ENCODE measurements at regions not wholly inside any gene's neighbourhood (a gene's known extent, or its start where the extent isn't known, plus 50 kb on each side); places are given as distances from the start of the nearest gene placed in this dataset.

GRCh38 chr13:58999851-59000250 lies 1163.9 kb downstream of the DIAPH3 start:
- no peaks in the 10 kb centered on the region for H3K4me1 ChIP-seq (ENCODE audit: control insufficient read depth in 4 of 4, insufficient read depth in 4 of 4, low read length in 3 of 4)
- no peak for DNase-seq (ENCODE audit: low spot score)
- no peak for TF ChIP-seq FOXA1 (IDR thresholded peaks at IDR 0.05)
- no peak for TF ChIP-seq SP1 (IDR thresholded peaks at IDR 0.05)
- no peak for TF ChIP-seq YY1 (IDR thresholded peaks at IDR 0.05)
- WGBS = 87% methylated on average over 2 of the region's 2 CpGs
- H3K9me3 ChIP-seq (ENCODE audit: control insufficient read depth in 4 of 4, low read length in 3 of 4) = peaks cover 0 to 5% (median 0%) of the 10 kb centered on the region in 4 donors
- H3K27ac ChIP-seq (ENCODE audit: low read depth in 1 of 2, low read length in 2 of 2) = no peak overlapping the region
- no peak overlapping the region for H3K4me3 ChIP-seq (ENCODE audit: low read depth in 1 of 3, low read length in 3 of 3)
- no peaks in the 10 kb centered on the region for H3K27me3 ChIP-seq (ENCODE audit: control insufficient read depth in 4 of 4, insufficient read depth in 4 of 4, low read length in 3 of 4)
- H3K9ac ChIP-seq (ENCODE audit: low read depth in 1 of 2, low read length in 2 of 2) = no peak overlapping the region
- H3K36me3 ChIP-seq (ENCODE audit: control insufficient read depth in 4 of 4, insufficient read depth in 3 of 4, low read depth in 1 of 4, low read length in 3 of 4) = no peaks in the 10 kb centered on the region

GRCh38 chr13:59000770-59001169 lies 1163.0 kb downstream of the DIAPH3 start:
- no peak for DNase-seq (ENCODE audit: low spot score)
- Histone ChIP-seq H3K36me3 (ENCODE audit: control insufficient read depth in 4 of 4, insufficient read depth in 3 of 4, low read depth in 1 of 4, low read length in 3 of 4) (no peaks in the 10 kb centered on the region), H3K9me3 (ENCODE audit: control insufficient read depth in 4 of 4, low read length in 3 of 4) (peaks cover 0 to 5% (median 0%) of the 10 kb centered on the region in 4 donors), H3K4me1 (ENCODE audit: control insufficient read depth in 4 of 4, insufficient read depth in 4 of 4, low read length in 3 of 4) (no peaks in the 10 kb centered on the region), H3K4me3 (ENCODE audit: low read depth in 1 of 3, low read length in 3 of 3) (no peak overlapping the region), H3K9ac (ENCODE audit: low read depth in 1 of 2, low read length in 2 of 2) (no peak overlapping the region), H3K27me3 (ENCODE audit: control insufficient read depth in 4 of 4, insufficient read depth in 4 of 4, low read length in 3 of 4) (no peaks in the 10 kb centered on the region), H3K27ac (ENCODE audit: low read depth in 1 of 2, low read length in 2 of 2) (no peak overlapping the region)
- TF ChIP-seq CTCF (IDR thresholded peaks at IDR 0.05; ENCODE audit: low read depth, low read length, missing input control) (no peak), RAD21 (IDR thresholded peaks at IDR 0.05) (no peak), ZBTB33 (IDR thresholded peaks at IDR 0.05) (no peak), YY1 (IDR thresholded peaks at IDR 0.05) (no peak), HNF4G (IDR thresholded peaks at IDR 0.05) (no peak), NR2F2 (IDR thresholded peaks at IDR 0.05) (no peak), EGR1 (IDR thresholded peaks at IDR 0.05; ENCODE audit: low read depth in 2 of 2) (no peak), REST (IDR thresholded peaks at IDR 0.05) (no peak), RXRA (IDR thresholded peaks at IDR 0.05) (no peak), FOXA2 (IDR thresholded peaks at IDR 0.05) (no peak), FOXA1 (IDR thresholded peaks at IDR 0.05) (no peak), GABPA (IDR thresholded peaks at IDR 0.05 in 1 of 2, conservative IDR thresholded peaks at IDR 0.05 in 1 of 2) (no peak)
